ENCODE measurements at regions not wholly inside any gene's neighbourhood (a gene's known extent, or its start where the extent isn't known, plus 50 kb on each side); places are given as distances from the start of the nearest gene placed in this dataset.

GRCh38 chr7:93632371-93632770 lies 57.8 kb upstream of the CALCR start:
- DNase-seq: no peak

DNA sequence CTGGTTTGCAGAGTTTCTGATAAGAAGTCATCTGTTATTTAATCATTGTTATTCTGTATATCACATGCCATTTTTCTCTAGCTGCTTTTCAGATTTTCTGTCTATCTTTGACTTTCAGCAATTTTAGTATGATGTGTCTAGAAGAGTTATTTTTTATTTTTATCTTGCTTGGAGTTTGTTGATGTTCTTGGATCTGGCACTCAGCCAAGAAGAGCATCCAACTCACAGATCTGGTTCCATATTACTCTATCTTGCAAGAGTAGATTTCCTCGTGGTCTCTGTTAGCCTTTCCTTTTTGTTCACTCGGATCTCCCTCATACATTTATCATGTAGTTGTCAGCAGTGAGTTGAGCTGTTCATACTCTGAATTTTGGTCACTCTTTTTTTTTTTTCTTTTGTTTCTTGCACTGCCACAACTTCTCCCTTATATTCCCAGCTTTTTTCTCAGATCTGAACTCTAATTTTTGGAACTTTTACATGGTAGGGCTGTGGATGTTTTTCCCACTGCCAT lies 54.8 kb upstream of the CALCR start:
- peak; percentile 12 for DNase-seq

- DNase-seq: no peak
Measured at GRCh38 chr7:93626869-93627268, 52.3 kb upstream of the CALCR start.

All from NCI-H69 (cell line).